Ovary (tissue), 7 donors: ENCODE measurements at regions not wholly inside any gene's neighbourhood (a gene's known extent, or its start where the extent isn't known, plus 50 kb on each side); places are given as distances from the start of the nearest gene placed in this dataset.

Experiments used
- DNase-seq, 5 donors: peaks; one replicate each; pipeline ENCODE4 v3.0.0-alpha.2; 2019 to 2020
- H3K27ac ChIP-seq, 2 donors: fragments of 200-600 bp; one replicate each; pipeline versions ENCODE4 v1.5.1 to v1.8.0; 2019 to 2022
- H3K27me3 ChIP-seq: fragments of 200-600 bp; one replicate; pipeline ENCODE4 v1.8.0; 2022
- H3K36me3 ChIP-seq: fragments of 200-600 bp; sonication (generic); one replicate; pipeline ENCODE4 v1.5.1; 2019
- H3K4me1 ChIP-seq: one replicate; pipeline ENCODE4 v1.8.1; 2013; ENCODE audit warnings: mild to moderate bottlenecking, moderate library complexity; ENCODE audit not compliant: insufficient read depth
- H3K4me3 ChIP-seq: fragments of 200-600 bp; sonication (generic); one replicate; pipeline ENCODE4 v1.5.1; 2017
- H3K9me3 ChIP-seq, 2 donors: fragments of 200-600 bp in 1 of 2; sonication (generic) in 1 of 2; one replicate each; pipeline versions ENCODE4 v1.5.1 to v1.8.1; 2013 to 2019; ENCODE audit warnings: mild to moderate bottlenecking in 1 of 2, moderate library complexity in 1 of 2
- CTCF ChIP-seq, 3 donors: fragments of 450-650 bp in 2 of 3; fragments of 200-600 bp in 1 of 3; IDR thresholded peaks; one replicate each; pipeline versions ENCODE4 v1.5.1 to v1.8.0; 2016 to 2022; ENCODE audit warnings: antibody characterized with exemption in 3 of 3, mild to moderate bottlenecking in 1 of 3
- EP300 ChIP-seq: sonication (generic); formaldehyde crosslinking; IDR thresholded peaks from one replicate; pipeline ENCODE4 v1.6.1; 2017; ENCODE audit warnings: antibody characterized with exemption
- POLR2A ChIP-seq: fragments of 450-650 bp; IDR thresholded peaks from one replicate; pipeline ENCODE4 v1.6.1; 2017; ENCODE audit warnings: antibody characterized with exemption, mild to moderate bottlenecking, moderate library complexity
- WGBS, 3 donors: extraction: QIAGEN DNeasy Blood & Tissue Kit in 1 of 3; methylation state at CpG; one replicate each; pipeline versions ENCODE4 v1.1.5 to v1.1.7; 2013 to 2017; 5-methylcytosine and 5-hydroxymethylcytosine counted together
- intact Hi-C, 4 donors: fragments of 100-400 bp; cut with DNase I; formaldehyde crosslinking; loops; one replicate each; pipeline versions ENCODE4 v1.11.0 to v1.15.1; 2022 to 2023
- donor health status: DM: no; HTN: no; CAD: no; lungs with moderate emphysema.
- donor health status: DM: no; HTN: no; CAD: no.
- donor health status: Bipolar disorder and iron deficiency.
- donor health status: DM: no; HTN: no; CAD: no.
- donor health status: DM: yes; HTN: yes; CAD: no.

DNA sequence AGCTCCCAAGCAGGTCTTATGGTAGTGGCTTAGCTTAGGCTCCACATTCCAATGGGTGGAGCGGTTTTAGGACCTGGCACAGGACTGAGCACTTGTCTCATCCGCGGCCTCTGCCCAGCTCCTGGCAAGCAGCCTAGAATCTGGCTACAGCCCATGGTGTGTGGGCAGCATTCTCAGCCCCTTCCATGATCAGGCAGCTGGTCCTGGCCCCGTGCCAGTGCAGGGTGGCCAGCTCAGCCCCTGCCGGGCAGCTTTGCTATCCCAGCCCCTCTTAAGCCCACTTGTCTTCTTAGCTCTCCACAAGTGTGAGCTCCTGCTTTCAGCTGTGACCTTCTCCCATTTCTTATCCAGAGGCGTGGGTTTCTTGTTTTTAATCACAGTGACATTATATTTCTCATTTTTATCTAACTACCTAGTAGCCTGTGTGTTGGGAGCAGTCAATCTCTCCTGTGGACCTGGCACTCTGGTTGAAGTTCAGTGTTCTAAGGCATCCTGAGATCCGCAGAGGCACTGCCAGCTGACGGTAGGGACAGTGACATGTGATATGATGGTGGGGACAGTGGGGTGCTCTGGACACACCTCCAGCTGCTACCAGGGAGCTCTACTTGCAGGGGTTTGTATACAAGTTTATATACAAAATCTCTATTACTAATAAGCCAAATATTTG lies 84.5 kb upstream of the PRNP start:
- Histone ChIP-seq H3K36me3 (no peaks in the 10 kb centered on the region), H3K9me3 (no peaks in the 10 kb centered on the region), H3K4me1 (no peaks in the 10 kb centered on the region), H3K27me3 (no peaks in the 10 kb centered on the region), H3K4me3 (no peak overlapping the region), H3K27ac (no peak overlapping the region)
- WGBS, 3 donors = 28 to 39% (median 31%) methylated on average over 8 of the region's 8 CpGs
- DNase-seq = peak in 1 of 5 donors; percentile 49
- intact Hi-C loops = loop anchor here in 1 of 4 donors (10.0 kb wide), 1 partner anchor 497 kb away; no protein-coding TSS in a partner anchor
- TF ChIP-seq POLR2A (no peak), CTCF (IDR thresholded peaks at IDR 0.05) (no peak), EP300 (no peak)

GRCh38 chr20:4600308-4601014 lies 85.8 kb upstream of the PRNP start:
- Histone ChIP-seq H3K36me3 (no peaks in the 10 kb centered on the region), H3K27ac (no peak overlapping the region), H3K4me3 (no peak overlapping the region), H3K27me3 (no peaks in the 10 kb centered on the region), H3K9me3 (no peaks in the 10 kb centered on the region), H3K4me1 (no peaks in the 10 kb centered on the region)
- TF ChIP-seq POLR2A (no peak), CTCF (IDR thresholded peaks at IDR 0.05) (no peak), EP300 (no peak)
- DNase-seq = no peak
- intact Hi-C loops = loop anchor here in 1 of 4 donors (10.0 kb wide), 1 partner anchor 496 kb away; no protein-coding TSS in a partner anchor
- 50 to 58% (median 56%) methylated on average over 6 of the region's 6 CpGs for WGBS, 3 donors

- Histone ChIP-seq H3K4me3 (no peak overlapping the region), H3K4me1 (no peaks in the 10 kb centered on the region), H3K36me3 (no peaks in the 10 kb centered on the region), H3K9me3 (no peaks in the 10 kb centered on the region), H3K27me3 (no peaks in the 10 kb centered on the region), H3K27ac (no peak overlapping the region)
- WGBS, 3 donors = 89 to 93% (median 92%) methylated on average over 5 of the region's 5 CpGs
- no peak for DNase-seq
- TF ChIP-seq POLR2A (no peak), CTCF (IDR thresholded peaks at IDR 0.05) (no peak), EP300 (no peak)
- intact Hi-C loops = no loop called here
Observed at GRCh38 chr20:4597215-4597614, 89.0 kb upstream of the PRNP start.

- no peaks in the 10 kb centered on the region for H3K9me3 ChIP-seq
- no peaks in the 10 kb centered on the region for H3K4me1 ChIP-seq
- intact Hi-C loops = loop anchor here in 1 of 4 donors (5.0 kb wide), 1 partner anchor 481 kb away; no protein-coding TSS in a partner anchor
- DNase-seq = no peak
- H3K4me3 ChIP-seq = no peak overlapping the region
- TF ChIP-seq CTCF (IDR thresholded peaks at IDR 0.05) = no peak
- H3K36me3 ChIP-seq = no peaks in the 10 kb centered on the region
- no peak overlapping the region for H3K27ac ChIP-seq
- 64 to 79% (median 75%) methylated on average over 9 of the region's 9 CpGs for WGBS, 3 donors
- no peaks in the 10 kb centered on the region for H3K27me3 ChIP-seq
Observed at GRCh38 chr20:4593149-4593525, 93.1 kb upstream of the PRNP start.
